NCI-H146 (cell line): ENCODE measurements at regions not wholly inside any gene's neighbourhood (a gene's known extent, or its start where the extent isn't known, plus 50 kb on each side); places are given as distances from the start of the nearest gene placed in this dataset.
A peak's percentile ranks its signal among the peaks of the same experiment; 100 is the strongest.
"Not testable (repeated sequence)": the region's sequence is repeated elsewhere in the genome, so short reads cannot be mapped to it uniquely, and the experiment has no call there.

Experiments used
- DNase-seq: peaks from one replicate; lab custom pipeline; 2025; lab: John Stamatoyannopoulos, UW

- DNase-seq, result not testable (repeated sequence)
These were observed 56.2 kb upstream of the TFPI start for GRCh38 chr2:187610450-187610849.

DNA sequence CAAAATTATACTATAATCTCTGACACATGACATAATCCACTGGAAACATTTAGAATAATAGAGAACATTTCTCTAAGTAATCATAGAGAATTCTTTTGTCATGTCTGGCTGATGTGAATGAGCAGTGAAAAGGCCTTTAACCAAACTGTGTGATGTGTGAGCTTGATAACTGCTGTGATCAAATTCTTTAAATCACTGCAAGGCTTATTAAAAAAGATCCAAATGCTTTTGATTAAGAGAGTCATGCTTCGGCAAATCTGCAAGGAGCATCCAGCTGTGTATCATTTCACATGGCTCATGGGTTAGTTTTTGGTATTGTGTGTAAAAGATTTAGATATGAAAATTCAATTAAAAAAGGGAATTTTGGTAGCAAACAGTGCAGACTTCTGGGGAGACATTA is 58.6 kb upstream of the TFPI start:
- DNase-seq, result no peak

DNA sequence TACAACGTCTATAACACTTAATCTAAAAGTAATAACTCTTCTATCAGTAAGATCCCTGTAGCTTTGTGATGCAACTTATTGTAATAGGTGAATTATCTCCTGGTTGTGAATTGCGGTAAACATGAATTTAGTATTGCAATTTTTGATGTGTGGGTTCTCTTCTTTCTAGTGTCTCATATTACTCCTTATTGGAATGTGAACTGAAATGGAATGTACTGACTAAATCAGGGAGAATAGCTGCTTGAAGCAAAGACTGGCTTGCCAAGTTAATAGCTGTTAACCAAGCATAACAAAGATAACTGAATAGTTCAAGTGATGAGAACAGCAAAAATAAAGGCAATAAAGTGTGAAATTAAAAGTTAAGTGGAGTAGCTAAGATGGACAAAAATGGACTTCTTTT is 60.5 kb upstream of the TFPI start:
- DNase-seq, result no peak

DNA sequence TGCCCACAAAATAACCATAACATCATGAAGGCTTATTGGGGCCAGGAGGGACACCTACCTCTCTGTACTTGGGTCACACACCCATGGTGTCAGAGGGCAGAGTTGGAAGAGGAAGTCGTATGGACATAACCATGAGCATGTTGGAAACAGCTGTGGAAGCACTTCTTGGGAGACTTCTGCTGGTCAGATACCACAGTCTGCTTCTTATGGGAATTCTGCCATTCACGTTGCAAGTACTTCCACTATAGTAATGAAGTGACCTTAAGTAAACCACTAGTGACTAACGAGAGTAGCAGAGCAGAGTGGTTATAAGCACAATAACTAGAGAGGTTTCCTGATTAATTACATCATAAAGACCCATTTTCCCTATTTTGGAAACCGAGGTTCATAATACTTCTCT is 61.1 kb upstream of the TFPI start:
- no peak for DNase-seq

- no peak for DNase-seq
These were observed 61.7 kb upstream of the TFPI start for GRCh38 chr2:187615902-187616301.

- no peak for DNase-seq
These were observed 62.9 kb upstream of the TFPI start for GRCh38 chr2:187617120-187617519.

DNA sequence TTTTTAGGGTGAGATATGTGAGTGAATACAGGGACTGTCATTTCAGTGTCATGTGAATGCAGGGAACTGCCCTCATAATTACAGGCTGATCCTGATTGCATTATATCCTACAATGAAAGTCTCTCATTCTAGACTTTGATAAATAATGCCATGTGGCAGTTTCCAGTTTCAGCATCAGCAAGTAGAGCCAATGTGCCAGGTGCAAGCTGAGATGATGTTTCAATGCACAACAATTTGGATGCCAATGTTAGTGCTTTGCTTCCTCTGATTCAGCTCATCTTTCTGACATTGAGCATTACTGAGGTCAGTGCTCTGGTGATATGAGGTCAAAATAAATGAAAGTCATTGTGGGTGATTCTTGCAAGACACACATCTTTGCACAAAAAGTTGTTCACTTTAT is 63.7 kb upstream of the TFPI start:
- peak; percentile 33 for DNase-seq

DNA sequence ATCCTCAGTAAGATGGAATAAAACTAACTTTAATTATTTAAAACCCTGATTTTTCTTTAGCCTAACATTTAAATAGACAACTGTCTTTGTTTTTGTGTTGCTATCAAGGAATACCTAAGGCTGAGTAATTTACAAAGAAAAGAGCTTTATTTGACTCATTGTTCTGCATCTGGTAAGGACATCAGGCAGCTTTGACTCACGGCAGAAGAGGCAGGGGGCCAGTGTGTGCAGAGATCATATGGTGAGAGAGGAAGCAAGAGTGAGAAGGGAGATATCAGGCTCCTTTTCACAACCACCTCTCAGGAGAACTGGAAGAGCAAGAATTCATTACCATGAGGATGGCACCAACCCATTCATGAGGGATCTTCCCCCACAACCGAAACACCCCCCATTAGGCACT is 64.6 kb upstream of the TFPI start:
- peak; percentile 15 for DNase-seq

DNA sequence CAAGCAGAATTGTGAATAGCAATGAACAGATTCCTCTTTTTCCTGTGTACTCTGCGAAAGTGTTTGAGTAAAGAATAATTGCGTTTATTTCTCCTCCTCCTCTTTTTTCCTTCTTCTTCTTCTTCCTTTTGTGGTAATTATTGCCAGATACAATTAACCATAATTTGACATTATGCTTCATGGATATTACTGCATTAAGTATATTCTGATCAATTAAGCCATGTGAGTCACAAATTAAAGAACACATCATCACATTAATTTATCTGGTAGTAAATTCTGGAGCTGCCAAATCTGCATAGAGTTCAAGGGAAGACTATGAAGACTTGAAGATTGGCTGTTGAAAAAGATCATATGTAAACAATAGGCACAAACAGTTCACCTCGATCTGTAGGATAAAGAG is 72.9 kb upstream of the TFPI start:
- no peak for DNase-seq

- not testable (repeated sequence) for DNase-seq
These were observed 82.6 kb upstream of the TFPI start for GRCh38 chr2:187636731-187637391.

GRCh38 chr2:187637392-187637740 is 83.1 kb upstream of the TFPI start:
- DNase-seq, result not testable (repeated sequence)

GRCh38 chr2:187637771-187638170 is 83.5 kb upstream of the TFPI start:
- DNase-seq, result not testable (repeated sequence)

DNA sequence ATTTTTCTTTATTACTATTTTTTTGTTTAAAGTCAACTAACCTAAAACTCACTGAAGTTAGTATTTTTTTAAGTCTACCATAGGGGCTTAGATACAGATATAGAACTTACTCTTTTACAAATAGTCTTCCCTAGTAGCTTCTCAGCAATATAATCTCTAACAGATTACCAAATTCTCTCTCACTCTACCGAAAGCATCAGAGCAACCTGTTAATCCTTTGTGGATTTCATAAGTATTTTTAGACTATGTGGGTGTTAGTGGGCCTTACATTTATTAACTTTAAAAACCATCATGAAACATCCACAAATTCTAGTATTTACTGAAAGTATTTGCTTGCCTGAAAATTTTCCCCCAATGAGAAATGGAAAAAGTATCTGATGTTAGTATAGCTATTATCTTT is 84.6 kb upstream of the TFPI start:
- DNase-seq, result no peak

DNA sequence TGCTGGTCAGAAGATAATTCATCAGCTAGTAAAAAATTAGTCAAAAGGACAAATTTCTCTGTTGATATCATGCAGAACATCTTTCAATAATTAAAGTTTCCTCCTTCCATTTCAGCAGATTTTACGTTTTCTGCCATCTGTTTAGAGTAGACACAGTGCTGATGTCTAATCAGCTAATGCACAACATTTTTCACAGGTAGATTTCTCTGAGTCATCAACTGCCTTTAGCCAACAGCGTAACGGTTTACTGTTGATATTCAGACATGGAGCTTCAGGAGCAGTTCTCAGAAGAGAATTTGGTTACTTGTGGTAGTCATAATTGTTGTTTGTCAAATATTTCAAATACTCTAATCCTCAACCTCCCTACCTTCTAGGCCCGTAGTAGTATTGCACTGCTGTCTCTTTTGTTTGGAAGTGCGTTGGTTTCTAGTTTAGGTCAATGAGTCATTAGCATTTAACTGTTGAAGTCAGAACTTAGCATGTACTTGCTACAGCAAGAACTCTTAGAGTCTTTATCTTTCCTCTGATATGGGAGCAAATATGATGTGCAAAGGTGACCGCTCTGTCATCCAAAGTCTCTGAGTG is 86.8 kb upstream of the TFPI start:
- no peak for DNase-seq

DNA sequence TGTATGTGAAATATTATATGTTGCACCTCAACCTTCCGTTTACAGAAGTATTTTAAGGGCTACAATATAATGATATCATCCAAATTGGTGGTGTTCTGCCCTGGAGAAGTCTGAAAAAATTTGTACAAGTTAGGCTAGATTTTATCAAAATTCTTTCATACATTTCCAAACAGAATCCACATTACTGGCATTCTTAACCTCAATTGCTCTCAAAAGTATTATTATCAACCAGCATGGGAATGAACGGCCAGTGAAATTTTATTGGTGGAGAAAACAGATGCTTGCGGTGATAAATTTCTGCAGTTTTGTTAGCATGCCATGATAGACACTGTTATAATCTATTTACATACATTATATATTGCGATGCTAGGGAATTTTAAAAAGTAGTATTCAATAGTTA is 88.3 kb upstream of the TFPI start:
- no peak for DNase-seq

GRCh38 chr2:187644486-187644885 is 90.3 kb upstream of the TFPI start:
- no peak for DNase-seq

- no peak for DNase-seq
These were observed 90.7 kb upstream of the TFPI start for GRCh38 chr2:187644981-187645380.

DNA sequence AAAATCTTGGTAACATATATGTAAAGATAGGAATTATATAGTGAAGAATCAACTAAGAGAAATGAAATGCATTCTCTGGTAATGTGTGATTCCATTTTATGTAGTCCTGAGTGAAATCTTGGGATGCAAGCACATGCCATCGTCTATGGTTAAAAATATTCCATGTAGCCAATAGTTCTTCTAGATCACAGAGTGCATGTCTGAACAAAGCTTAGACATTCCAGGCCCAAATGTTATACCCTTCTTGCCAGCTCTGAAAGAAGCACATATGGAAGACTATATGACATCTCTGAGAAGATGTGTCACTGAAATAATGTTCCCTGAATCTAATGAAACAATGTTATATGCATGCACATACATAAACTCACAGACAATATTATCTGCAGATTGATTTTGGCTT is 92.3 kb upstream of the TFPI start:
- no peak for DNase-seq

GRCh38 chr2:187654535-187654934 is 100.3 kb upstream of the TFPI start:
- peak; percentile 66 for DNase-seq

DNA sequence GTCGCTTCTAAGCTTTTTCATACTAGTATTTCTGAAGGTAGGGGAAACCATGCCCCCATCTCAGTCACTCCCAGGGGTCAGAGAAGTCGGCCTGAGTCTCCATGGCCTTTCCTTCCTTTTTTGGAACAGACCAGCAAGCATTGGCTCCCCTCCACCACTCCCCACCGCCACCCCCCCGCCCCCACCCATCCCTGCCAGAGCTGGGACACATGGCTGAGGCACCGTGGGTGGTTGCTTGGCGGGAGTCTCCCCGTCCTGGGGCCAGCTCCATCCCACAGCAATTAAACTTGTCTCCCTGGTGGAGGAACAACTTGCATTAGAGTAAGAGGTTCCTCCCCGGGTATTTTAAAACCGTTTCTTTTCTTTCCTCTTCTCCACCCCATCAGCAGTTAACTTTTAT is 100.8 kb upstream of the TFPI start:
- no peak for DNase-seq

DNA sequence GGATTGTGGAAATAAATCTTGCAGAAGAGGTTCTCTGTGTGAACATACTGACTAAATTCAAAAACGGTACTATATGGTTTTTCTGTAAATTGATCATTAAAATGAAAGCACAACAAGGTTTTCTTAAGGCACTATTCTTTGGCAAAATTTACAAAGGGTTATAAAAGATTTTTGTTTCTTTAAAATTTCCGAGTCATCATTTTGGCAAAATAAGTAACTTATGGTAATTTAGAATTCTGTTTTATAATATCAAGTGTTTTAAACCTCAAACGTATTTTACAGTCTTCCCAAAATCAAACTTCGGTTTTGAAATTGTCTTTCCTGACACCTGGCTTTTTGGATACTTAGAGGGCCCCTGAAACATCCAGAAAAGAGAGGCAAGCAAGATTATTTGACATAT is 101.9 kb upstream of the TFPI start:
- no peak for DNase-seq

- DNase-seq, result no peak
These were observed 104.8 kb upstream of the TFPI start for GRCh38 chr2:187658952-187659525.

DNA sequence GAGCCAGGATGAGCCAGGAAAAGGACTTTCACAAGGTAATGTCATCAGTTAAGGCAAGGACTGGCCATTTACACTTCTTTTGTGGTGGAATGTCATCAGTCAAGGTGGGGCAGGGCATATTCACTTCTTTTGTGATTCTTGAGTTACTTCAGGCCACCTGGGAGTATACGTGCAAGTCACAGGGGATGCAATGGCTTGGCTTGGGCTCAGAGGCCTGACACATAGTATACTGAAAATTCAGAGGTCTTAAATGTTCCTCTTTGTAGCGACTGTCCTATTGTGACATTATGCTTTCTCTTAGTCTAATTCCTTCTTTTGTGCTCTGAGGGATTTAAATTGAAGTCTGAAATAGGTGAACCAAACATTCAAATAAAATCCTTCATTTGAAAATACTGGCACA is 121.8 kb upstream of the TFPI start:
- DNase-seq, result not testable (repeated sequence)

- DNase-seq, result no peak
These were observed 125.2 kb upstream of the TFPI start for GRCh38 chr2:187679454-187679853.
